MM.1S (cell line): ENCODE measurements at regions not wholly inside any gene's neighbourhood (a gene's known extent, or its start where the extent isn't known, plus 50 kb on each side); places are given as distances from the start of the nearest gene placed in this dataset.

Experiments
- EZH2phosphoT487 ChIP-seq: fragments of 300-600 bp; sonication (generic); IDR thresholded peaks from 2 replicates; pipeline ENCODE4 v1.6.1; 2018; ENCODE audit warnings: antibody characterized with exemption, low read length
- TF ChIP-seq, protein P1 (sequence below): fragments of 300-600 bp; sonication (generic); IDR thresholded peaks from 2 replicates; pipeline ENCODE4 v1.5.1; 2016; ENCODE audit warnings: antibody characterized with exemption, low read length, mixed read lengths

DNA sequence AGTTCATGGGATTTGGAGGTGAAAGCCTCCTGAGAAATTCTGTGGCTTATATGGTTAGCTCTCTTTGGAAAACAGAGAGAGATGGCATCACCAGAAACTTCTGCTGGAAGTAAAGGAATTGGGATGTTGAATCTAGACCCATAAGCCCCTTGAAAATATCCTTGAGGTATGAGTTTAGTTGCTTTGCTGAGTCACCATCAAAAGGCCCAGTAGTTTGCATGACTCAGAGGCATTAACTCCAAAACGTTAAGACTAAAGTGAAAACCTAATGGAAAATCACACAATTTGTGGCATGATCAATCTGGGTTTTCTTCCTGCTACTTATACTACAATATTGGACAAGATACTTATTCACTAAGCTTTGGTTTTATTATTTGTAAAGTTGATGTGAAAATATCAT lies 349.2 kb upstream of the SALL1 start:
- TF ChIP-seq, protein P1, sequence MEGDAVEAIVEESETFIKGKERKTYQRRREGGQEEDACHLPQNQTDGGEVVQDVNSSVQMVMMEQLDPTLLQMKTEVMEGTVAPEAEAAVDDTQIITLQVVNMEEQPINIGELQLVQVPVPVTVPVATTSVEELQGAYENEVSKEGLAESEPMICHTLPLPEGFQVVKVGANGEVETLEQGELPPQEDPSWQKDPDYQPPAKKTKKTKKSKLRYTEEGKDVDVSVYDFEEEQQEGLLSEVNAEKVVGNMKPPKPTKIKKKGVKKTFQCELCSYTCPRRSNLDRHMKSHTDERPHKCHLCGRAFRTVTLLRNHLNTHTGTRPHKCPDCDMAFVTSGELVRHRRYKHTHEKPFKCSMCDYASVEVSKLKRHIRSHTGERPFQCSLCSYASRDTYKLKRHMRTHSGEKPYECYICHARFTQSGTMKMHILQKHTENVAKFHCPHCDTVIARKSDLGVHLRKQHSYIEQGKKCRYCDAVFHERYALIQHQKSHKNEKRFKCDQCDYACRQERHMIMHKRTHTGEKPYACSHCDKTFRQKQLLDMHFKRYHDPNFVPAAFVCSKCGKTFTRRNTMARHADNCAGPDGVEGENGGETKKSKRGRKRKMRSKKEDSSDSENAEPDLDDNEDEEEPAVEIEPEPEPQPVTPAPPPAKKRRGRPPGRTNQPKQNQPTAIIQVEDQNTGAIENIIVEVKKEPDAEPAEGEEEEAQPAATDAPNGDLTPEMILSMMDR, result no peak
- no peak for TF ChIP-seq EZH2phosphoT487
